GM18508 (cell line): ENCODE measurements at regions not wholly inside any gene's neighbourhood (a gene's known extent, or its start where the extent isn't known, plus 50 kb on each side); places are given as distances from the start of the nearest gene placed in this dataset.
"Not testable (repeated sequence)": the region's sequence is repeated elsewhere in the genome, so short reads cannot be mapped to it uniquely, and the experiment has no call there.

ENCODE experiments used
- ATAC-seq: cut with Tn5 transposase; IDR thresholded peaks from one replicate; pipeline ENCODE4 v1.9.1; 2021; ENCODE audit warnings: moderate number of reproducible peaks; ENCODE audit not compliant: insufficient read depth, unreplicated experiment

GRCh38 chr14:106490442-106490841 lies 964.1 kb downstream of the TMEM121 start:
- ATAC-seq, result no peak

- no peak for ATAC-seq
Measured at GRCh38 chr14:106491851-106492250, 965.5 kb downstream of the TMEM121 start.

GRCh38 chr14:106493962-106494823 lies 967.8 kb downstream of the TMEM121 start:
- ATAC-seq, result no peak

GRCh38 chr14:106500571-106500970 lies 974.2 kb downstream of the TMEM121 start:
- ATAC-seq, result no peak

GRCh38 chr14:106501898-106502297 lies 975.5 kb downstream of the TMEM121 start:
- no peak for ATAC-seq

GRCh38 chr14:106505366-106505765 lies 979.0 kb downstream of the TMEM121 start:
- no peak for ATAC-seq

- no peak for ATAC-seq
Measured at GRCh38 chr14:106506881-106507305, 980.5 kb downstream of the TMEM121 start.

- ATAC-seq, result no peak
Measured at GRCh38 chr14:106507354-106507753, 981.0 kb downstream of the TMEM121 start.

- ATAC-seq, result no peak
Measured at GRCh38 chr14:106508216-106508615, 981.8 kb downstream of the TMEM121 start.

GRCh38 chr14:106509176-106509575 lies 982.8 kb downstream of the TMEM121 start:
- ATAC-seq, result no peak

- ATAC-seq, result no peak
Measured at GRCh38 chr14:106509807-106510206, 983.4 kb downstream of the TMEM121 start.

GRCh38 chr14:106511006-106511799 lies 984.8 kb downstream of the TMEM121 start:
- no peak for ATAC-seq

- ATAC-seq, result no peak
Measured at GRCh38 chr14:106511800-106512198, 985.4 kb downstream of the TMEM121 start.

- no peak for ATAC-seq
Measured at GRCh38 chr14:106513302-106513701, 986.9 kb downstream of the TMEM121 start.

- no peak for ATAC-seq
Measured at GRCh38 chr14:106518054-106518943, 991.9 kb downstream of the TMEM121 start.

GRCh38 chr14:106522118-106522517 lies 995.7 kb downstream of the TMEM121 start:
- ATAC-seq, result not testable (repeated sequence)

- no peak for ATAC-seq
Measured at GRCh38 chr14:106522990-106523389, 996.6 kb downstream of the TMEM121 start.

- ATAC-seq, result no peak
Measured at GRCh38 chr14:106528717-106529116, 1002.3 kb downstream of the TMEM121 start.

- no peak for ATAC-seq
Measured at GRCh38 chr14:106530031-106530422, 1003.6 kb downstream of the TMEM121 start.

- no peak for ATAC-seq
Measured at GRCh38 chr14:106530423-106531107, 1004.2 kb downstream of the TMEM121 start.
